ENCODE measurements at regions not wholly inside any gene's neighbourhood (a gene's known extent, or its start where the extent isn't known, plus 50 kb on each side); places are given as distances from the start of the nearest gene placed in this dataset.

DNA sequence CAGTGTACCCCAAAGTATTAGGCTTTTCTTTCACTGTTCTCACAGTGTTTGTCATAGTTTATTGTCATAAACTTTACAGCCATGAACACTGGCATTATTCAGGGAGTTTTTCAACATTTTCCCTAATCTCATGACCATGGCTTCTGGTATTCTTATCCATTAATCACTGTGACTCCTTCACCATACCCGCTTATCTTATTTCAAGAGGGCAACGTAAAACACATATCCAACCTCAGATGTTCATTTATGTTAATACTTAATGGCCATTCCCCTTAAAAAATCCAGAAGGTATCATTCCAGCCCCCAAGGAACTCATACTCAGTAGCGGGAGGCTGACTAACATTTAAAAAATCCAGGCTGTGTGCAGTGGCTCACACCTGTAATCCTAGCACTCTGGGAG is 78.5 kb upstream of the RGS4 start:
- H3K27ac ChIP-seq (replicated peaks; ENCODE audit: low read length): no peak overlapping the region
- H2BK12ac ChIP-seq (ENCODE audit: low read length): no peak overlapping the region
- H3K4me1 ChIP-seq (ENCODE audit: control insufficient read depth in 2 of 2, insufficient read depth in 1 of 2, low read depth in 1 of 2, low read length in 2 of 2): no peaks in the 10 kb centered on the region
- H3K14ac ChIP-seq (ENCODE audit: low read length): no peak overlapping the region
- no peak overlapping the region for H2AK5ac ChIP-seq (ENCODE audit: low read depth, low read length)
- H3K9me3 ChIP-seq (replicated peaks in 1 of 2; ENCODE audit: control insufficient read depth in 2 of 2, insufficient read depth in 1 of 2, low read depth in 1 of 2, low read length in 2 of 2): no peaks in the 10 kb centered on the region
- no peak overlapping the region for H2BK15ac ChIP-seq (ENCODE audit: low read length)
- H3K18ac ChIP-seq (ENCODE audit: low read length): no peak overlapping the region
- H3K36me3 ChIP-seq (replicated peaks in 1 of 2; ENCODE audit: control insufficient read depth in 2 of 2, insufficient read depth in 2 of 2, low read length in 2 of 2): no peaks in the 10 kb centered on the region
- no peak for DNase-seq (ENCODE audit: low spot score)
- H3K79me1 ChIP-seq (ENCODE audit: low read depth, low read length): no peaks in the 10 kb centered on the region
- no peak overlapping the region for H4K91ac ChIP-seq (ENCODE audit: low read depth, low read length, poor library complexity)
- H3K23ac ChIP-seq (ENCODE audit: low read depth, low read length, poor library complexity): no peak overlapping the region
- H3K4me2 ChIP-seq (ENCODE audit: insufficient read depth, low read length, poor library complexity, severe bottlenecking): no peak overlapping the region
- H3K9ac ChIP-seq (ENCODE audit: low read depth, low read length, poor library complexity): no peak overlapping the region
- no peak overlapping the region for H2BK5ac ChIP-seq (ENCODE audit: low read length)
- H3K27me3 ChIP-seq (ENCODE audit: control insufficient read depth in 3 of 3, insufficient read depth in 3 of 3, low read depth in 1 of 3, low read length in 3 of 3): no peaks in the 10 kb centered on the region
- H3K4ac ChIP-seq (ENCODE audit: low read length): no peak overlapping the region
- H2BK120ac ChIP-seq (ENCODE audit: low read depth, low read length): no peak overlapping the region
- no peak overlapping the region for H3K4me3 ChIP-seq (ENCODE audit: low read length in 2 of 2)
- no peak overlapping the region for H2AFZ ChIP-seq (ENCODE audit: low read length)
- no peak overlapping the region for H4K8ac ChIP-seq (ENCODE audit: low read depth, low read length)
- no CpG with 5 or more reads among the region's 3 CpGs for WGBS, 2 donors (ENCODE audit: extremely low coverage in 2 of 2, insufficient read length in 2 of 2, insufficient replicate concordance in 1 of 2)

DNA sequence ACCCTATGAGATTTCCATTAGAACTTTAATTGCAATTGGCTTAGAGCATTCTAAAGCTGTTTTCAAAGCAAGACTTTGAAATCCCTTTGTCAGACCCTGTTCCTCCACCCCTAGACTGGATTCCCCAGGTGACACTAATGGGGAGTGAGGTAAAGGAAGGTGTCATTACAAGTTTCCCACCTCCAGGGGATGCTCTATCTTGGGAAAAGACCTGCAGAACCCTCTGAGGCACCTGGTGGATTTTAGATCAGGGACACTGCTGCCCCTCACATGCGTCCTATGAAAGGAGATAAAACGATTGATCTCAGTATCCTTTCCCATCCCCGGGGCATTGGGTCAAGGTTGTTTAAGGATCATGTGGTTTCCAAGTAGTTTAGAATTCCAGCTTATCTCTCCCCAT is 80.3 kb upstream of the RGS4 start:
- Histone ChIP-seq H3K14ac (ENCODE audit: low read length) (no peak overlapping the region), H2BK12ac (ENCODE audit: low read length) (no peak overlapping the region), H3K4me1 (ENCODE audit: control insufficient read depth in 2 of 2, insufficient read depth in 1 of 2, low read depth in 1 of 2, low read length in 2 of 2) (no peaks in the 10 kb centered on the region), H3K79me1 (ENCODE audit: low read depth, low read length) (no peaks in the 10 kb centered on the region), H3K23ac (ENCODE audit: low read depth, low read length, poor library complexity) (no peak overlapping the region), H2BK120ac (ENCODE audit: low read depth, low read length) (no peak overlapping the region), H3K9ac (ENCODE audit: low read depth, low read length, poor library complexity) (no peak overlapping the region), H2AK5ac (ENCODE audit: low read depth, low read length) (no peak overlapping the region), H3K36me3 (replicated peaks in 1 of 2; ENCODE audit: control insufficient read depth in 2 of 2, insufficient read depth in 2 of 2, low read length in 2 of 2) (no peaks in the 10 kb centered on the region), H3K27ac (replicated peaks; ENCODE audit: low read length) (no peak overlapping the region), H3K4ac (ENCODE audit: low read length) (no peak overlapping the region), H3K27me3 (ENCODE audit: control insufficient read depth in 3 of 3, insufficient read depth in 3 of 3, low read depth in 1 of 3, low read length in 3 of 3) (no peaks in the 10 kb centered on the region), H3K9me3 (replicated peaks in 1 of 2; ENCODE audit: control insufficient read depth in 2 of 2, insufficient read depth in 1 of 2, low read depth in 1 of 2, low read length in 2 of 2) (no peaks in the 10 kb centered on the region), H3K18ac (ENCODE audit: low read length) (no peak overlapping the region), H3K4me2 (ENCODE audit: insufficient read depth, low read length, poor library complexity, severe bottlenecking) (no peak overlapping the region), H4K8ac (ENCODE audit: low read depth, low read length) (no peak overlapping the region), H3K4me3 (ENCODE audit: low read length in 2 of 2) (no peak overlapping the region), H2BK15ac (ENCODE audit: low read length) (no peak overlapping the region), H2AFZ (ENCODE audit: low read length) (no peak overlapping the region), H4K91ac (ENCODE audit: low read depth, low read length, poor library complexity) (no peak overlapping the region), H2BK5ac (ENCODE audit: low read length) (no peak overlapping the region)
- no peak for DNase-seq (ENCODE audit: low spot score)
- WGBS, 2 donors (ENCODE audit: extremely low coverage in 2 of 2, insufficient read length in 2 of 2, insufficient replicate concordance in 1 of 2): no CpG with 5 or more reads among the region's 3 CpGs

- no peak overlapping the region for H2AK5ac ChIP-seq (ENCODE audit: low read depth, low read length)
- no peak overlapping the region for H3K4me3 ChIP-seq (ENCODE audit: low read length in 2 of 2)
These were observed 81.3 kb upstream of the RGS4 start for GRCh38 chr1:162987866-162988265.

GRCh38 chr1:162985816-162986435 is 83.2 kb upstream of the RGS4 start:
- Histone ChIP-seq H3K4me2 (ENCODE audit: insufficient read depth, low read length, poor library complexity, severe bottlenecking) (no peak overlapping the region), H3K27me3 (ENCODE audit: control insufficient read depth in 3 of 3, insufficient read depth in 3 of 3, low read depth in 1 of 3, low read length in 3 of 3) (no peaks in the 10 kb centered on the region), H3K36me3 (replicated peaks in 1 of 2; ENCODE audit: control insufficient read depth in 2 of 2, insufficient read depth in 2 of 2, low read length in 2 of 2) (no peaks in the 10 kb centered on the region), H3K9me3 (replicated peaks in 1 of 2; ENCODE audit: control insufficient read depth in 2 of 2, insufficient read depth in 1 of 2, low read depth in 1 of 2, low read length in 2 of 2) (no peaks in the 10 kb centered on the region), H2BK15ac (ENCODE audit: low read length) (no peak overlapping the region), H3K23ac (ENCODE audit: low read depth, low read length, poor library complexity) (no peak overlapping the region), H2BK120ac (ENCODE audit: low read depth, low read length) (no peak overlapping the region), H2BK12ac (ENCODE audit: low read length) (no peak overlapping the region), H4K8ac (ENCODE audit: low read depth, low read length) (no peak overlapping the region), H4K91ac (ENCODE audit: low read depth, low read length, poor library complexity) (no peak overlapping the region), H3K4me1 (ENCODE audit: control insufficient read depth in 2 of 2, insufficient read depth in 1 of 2, low read depth in 1 of 2, low read length in 2 of 2) (no peaks in the 10 kb centered on the region), H3K79me1 (ENCODE audit: low read depth, low read length) (no peaks in the 10 kb centered on the region), H3K18ac (ENCODE audit: low read length) (no peak overlapping the region), H3K9ac (ENCODE audit: low read depth, low read length, poor library complexity) (no peak overlapping the region), H3K14ac (ENCODE audit: low read length) (no peak overlapping the region), H2BK5ac (ENCODE audit: low read length) (no peak overlapping the region), H2AFZ (ENCODE audit: low read length) (no peak overlapping the region), H3K27ac (replicated peaks; ENCODE audit: low read length) (no peak overlapping the region), H3K4ac (ENCODE audit: low read length) (no peak overlapping the region), H3K4me3 (ENCODE audit: low read length in 2 of 2) (no peak overlapping the region), H2AK5ac (ENCODE audit: low read depth, low read length) (no peak overlapping the region)
- no peak for DNase-seq (ENCODE audit: low spot score)
- 100% methylated on average over 1 of the region's 3 CpGs; no CpG with 5 or more reads in 1 of the 2 donors for WGBS, 2 donors (ENCODE audit: extremely low coverage in 2 of 2, insufficient read length in 2 of 2, insufficient replicate concordance in 1 of 2)

More at GRCh38 chr1:162987866-162988265, 81.3 kb upstream of the RGS4 start:
- H3K4ac ChIP-seq (ENCODE audit: low read length): no peak overlapping the region
- no peak overlapping the region for H2BK12ac ChIP-seq (ENCODE audit: low read length)
- no peak overlapping the region for H2BK120ac ChIP-seq (ENCODE audit: low read depth, low read length)
- no peak overlapping the region for H3K14ac ChIP-seq (ENCODE audit: low read length)
- no peak for DNase-seq (ENCODE audit: low spot score)
- no peaks in the 10 kb centered on the region for H3K4me1 ChIP-seq (ENCODE audit: control insufficient read depth in 2 of 2, insufficient read depth in 1 of 2, low read depth in 1 of 2, low read length in 2 of 2)
- no peak overlapping the region for H2BK5ac ChIP-seq (ENCODE audit: low read length)
- no peak overlapping the region for H3K27ac ChIP-seq (replicated peaks; ENCODE audit: low read length)
- H3K9ac ChIP-seq (ENCODE audit: low read depth, low read length, poor library complexity): no peak overlapping the region
- H3K18ac ChIP-seq (ENCODE audit: low read length): no peak overlapping the region
- no peaks in the 10 kb centered on the region for H3K36me3 ChIP-seq (replicated peaks in 1 of 2; ENCODE audit: control insufficient read depth in 2 of 2, insufficient read depth in 2 of 2, low read length in 2 of 2)
- H4K91ac ChIP-seq (ENCODE audit: low read depth, low read length, poor library complexity): no peak overlapping the region
- no peaks in the 10 kb centered on the region for H3K79me1 ChIP-seq (ENCODE audit: low read depth, low read length)
- WGBS, 2 donors (ENCODE audit: extremely low coverage in 2 of 2, insufficient read length in 2 of 2, insufficient replicate concordance in 1 of 2): no CpG with 5 or more reads among the region's 1 CpG
- no peak overlapping the region for H2BK15ac ChIP-seq (ENCODE audit: low read length)
- no peaks in the 10 kb centered on the region for H3K27me3 ChIP-seq (ENCODE audit: control insufficient read depth in 3 of 3, insufficient read depth in 3 of 3, low read depth in 1 of 3, low read length in 3 of 3)
- no peak overlapping the region for H4K8ac ChIP-seq (ENCODE audit: low read depth, low read length)
- no peak overlapping the region for H3K23ac ChIP-seq (ENCODE audit: low read depth, low read length, poor library complexity)
- H3K4me2 ChIP-seq (ENCODE audit: insufficient read depth, low read length, poor library complexity, severe bottlenecking): no peak overlapping the region
- H3K9me3 ChIP-seq (replicated peaks in 1 of 2; ENCODE audit: control insufficient read depth in 2 of 2, insufficient read depth in 1 of 2, low read depth in 1 of 2, low read length in 2 of 2): no peaks in the 10 kb centered on the region
- no peak overlapping the region for H2AFZ ChIP-seq (ENCODE audit: low read length)
